ENCODE measurements at regions not wholly inside any gene's neighbourhood (a gene's known extent, or its start where the extent isn't known, plus 50 kb on each side); places are given as distances from the start of the nearest gene placed in this dataset.

DNA sequence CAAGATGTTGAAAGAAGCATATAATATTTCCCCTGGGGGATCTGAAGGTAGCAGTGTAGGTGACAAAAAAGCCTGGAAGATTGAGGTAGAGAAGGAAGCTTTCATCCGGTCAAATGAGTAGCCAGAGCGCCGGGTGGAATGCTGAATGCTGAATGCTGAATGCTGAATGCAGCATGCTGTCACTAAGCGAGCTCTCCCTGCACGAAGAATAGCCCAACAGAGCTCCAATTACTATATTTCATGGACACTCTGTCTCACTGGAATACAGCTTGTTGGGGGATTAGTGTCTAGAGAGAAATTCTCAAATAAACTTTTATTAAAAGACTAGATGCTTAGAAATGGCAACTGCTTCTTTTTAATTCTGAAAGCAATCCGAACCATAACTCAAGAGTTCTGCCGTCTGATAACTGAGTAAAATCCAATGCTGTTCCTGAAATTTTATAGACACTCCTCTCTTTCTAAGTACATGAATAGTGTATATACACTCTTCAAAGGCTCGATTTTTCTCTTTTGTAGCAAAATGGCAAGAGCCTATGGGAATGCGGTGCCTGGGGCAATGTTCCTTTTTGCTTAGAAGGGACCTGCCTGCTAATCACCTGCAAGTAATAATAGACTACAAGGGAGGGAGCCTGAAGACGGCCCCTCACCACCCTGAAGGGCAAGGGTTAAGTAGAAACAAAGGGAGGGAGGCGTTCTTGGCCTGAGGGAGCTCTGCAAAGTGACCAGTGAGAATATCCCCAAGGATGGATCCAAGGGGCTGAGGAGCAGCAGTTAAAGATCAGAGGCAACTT, 203.7 kb upstream of the ESRRG start:
- DNase-seq (ENCODE audit: extremely low spot score): no peak
- H3K4me3 ChIP-seq: no peak overlapping the region
- no peak overlapping the region for H3K27ac ChIP-seq (replicated peaks in 1 of 4)
- TF ChIP-seq EP300 (IDR thresholded peaks at IDR 0.05) (no peak), CTCF (IDR thresholded peaks at IDR 0.05) (no peak), POLR2A (IDR thresholded peaks at IDR 0.05; ENCODE audit: low read depth) (no peak), POLR2AphosphoS5 (IDR thresholded peaks at IDR 0.05) (no peak)
- H3K9me3 ChIP-seq: no peaks in the 10 kb centered on the region
- no peaks in the 10 kb centered on the region for H3K4me1 ChIP-seq
- intact Hi-C loops (cut with DNase I): no loop called here
- 83% methylated on average over 11 of the region's 11 CpGs for WGBS
- H3K36me3 ChIP-seq: no peaks in the 10 kb centered on the region
- H3K27me3 ChIP-seq: no peaks in the 10 kb centered on the region

DNA sequence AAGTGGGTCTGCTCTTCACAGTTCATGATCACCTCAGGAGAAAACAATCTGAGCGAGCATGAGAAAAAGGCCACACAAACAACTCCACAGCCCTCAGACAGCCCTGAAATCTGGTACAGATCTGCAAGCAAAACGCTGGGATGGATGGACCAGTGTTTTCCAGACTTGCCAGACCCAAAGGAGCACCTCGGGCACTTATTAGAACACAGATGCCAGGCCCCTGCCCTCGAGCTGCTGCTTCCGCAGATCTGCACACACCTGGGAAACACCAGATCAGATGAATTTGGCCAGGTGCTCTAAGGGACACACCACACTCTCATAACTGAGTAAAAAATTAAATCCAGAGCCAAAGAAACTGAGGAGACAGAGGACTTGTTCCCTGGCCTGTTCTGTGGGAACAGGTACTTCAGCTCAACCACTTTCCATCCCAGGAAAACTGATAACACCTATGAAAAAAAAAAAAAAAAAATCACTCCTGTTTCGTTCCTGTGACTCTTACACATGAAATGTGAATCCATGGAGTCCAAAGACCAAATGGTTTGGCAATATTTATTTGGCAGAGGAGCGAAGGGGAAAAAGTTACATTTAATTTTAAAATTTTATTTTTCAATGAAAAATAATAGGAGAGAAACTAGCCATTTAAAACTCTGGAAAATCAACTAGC, 202.9 kb upstream of the ESRRG start:
- H3K36me3 ChIP-seq: no peaks in the 10 kb centered on the region
- 96% methylated on average over 7 of the region's 7 CpGs for WGBS
- TF ChIP-seq EP300 (IDR thresholded peaks at IDR 0.05) (no peak), CTCF (IDR thresholded peaks at IDR 0.05) (no peak)
- DNase-seq (ENCODE audit: extremely low spot score): no peak
- intact Hi-C loops (cut with DNase I): no loop called here
- no peaks in the 10 kb centered on the region for H3K9me3 ChIP-seq
- H3K27ac ChIP-seq (replicated peaks in 1 of 4): no peak overlapping the region
- no peaks in the 10 kb centered on the region for H3K4me1 ChIP-seq
- no peaks in the 10 kb centered on the region for H3K27me3 ChIP-seq
- H3K4me3 ChIP-seq: no peak overlapping the region

- intact Hi-C loops (cut with DNase I): no loop called here
- H3K9me3 ChIP-seq: no peaks in the 10 kb centered on the region
- H3K27ac ChIP-seq (replicated peaks in 1 of 4): no peak overlapping the region
- peak; percentile 64 for DNase-seq (ENCODE audit: extremely low spot score)
- no peaks in the 10 kb centered on the region for H3K4me1 ChIP-seq
- no peaks in the 10 kb centered on the region for H3K36me3 ChIP-seq
- TF ChIP-seq EP300 (IDR thresholded peaks at IDR 0.05): no peak
- no peak for TF ChIP-seq POLR2AphosphoS5 (IDR thresholded peaks at IDR 0.05)
- no peak for TF ChIP-seq POLR2A (IDR thresholded peaks at IDR 0.05; ENCODE audit: low read depth)
- TF ChIP-seq CTCF (IDR thresholded peaks at IDR 0.05): no peak
- H3K27me3 ChIP-seq: no peaks in the 10 kb centered on the region
- no peak overlapping the region for H3K4me3 ChIP-seq
- 64% methylated on average over 4 of the region's 4 CpGs for WGBS
Measured at GRCh38 chr1:216924732-216925131, 201.5 kb upstream of the ESRRG start.

DNA sequence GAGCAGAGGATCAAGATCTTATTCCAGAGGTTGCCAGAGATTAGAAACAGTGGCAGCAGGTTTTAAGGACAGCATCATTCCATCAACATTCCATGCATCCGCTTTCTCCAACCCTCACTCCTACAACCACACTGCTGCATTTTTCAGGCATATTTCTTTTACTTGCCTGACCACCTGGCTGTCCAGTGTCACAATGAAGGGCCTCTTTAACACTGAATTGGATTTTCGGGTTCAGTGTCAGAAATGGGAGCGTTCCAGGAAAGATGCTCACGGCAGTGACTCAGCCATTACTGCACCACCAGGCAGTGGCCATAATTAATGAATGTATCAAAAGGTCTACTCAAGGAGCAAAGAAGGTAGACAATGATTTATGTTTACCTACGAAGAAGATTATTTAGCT, 200.4 kb upstream of the ESRRG start:
- H3K4me3 ChIP-seq: no peak overlapping the region
- H3K36me3 ChIP-seq: no peaks in the 10 kb centered on the region
- H3K27ac ChIP-seq (replicated peaks in 1 of 4): no peak overlapping the region
- TF ChIP-seq EP300 (IDR thresholded peaks at IDR 0.05): no peak
- TF ChIP-seq CTCF (IDR thresholded peaks at IDR 0.05): no peak
- no peak for TF ChIP-seq POLR2AphosphoS5 (IDR thresholded peaks at IDR 0.05)
- no peak for TF ChIP-seq POLR2A (IDR thresholded peaks at IDR 0.05; ENCODE audit: low read depth)
- DNase-seq (ENCODE audit: extremely low spot score): peak; percentile 26
- H3K27me3 ChIP-seq: no peaks in the 10 kb centered on the region
- intact Hi-C loops (cut with DNase I): no loop called here
- 91% methylated on average over 5 of the region's 5 CpGs for WGBS
- H3K9me3 ChIP-seq: no peaks in the 10 kb centered on the region
- no peaks in the 10 kb centered on the region for H3K4me1 ChIP-seq
